ENCODE measurements at regions not wholly inside any gene's neighbourhood (a gene's known extent, or its start where the extent isn't known, plus 50 kb on each side); places are given as distances from the start of the nearest gene placed in this dataset.

DNA sequence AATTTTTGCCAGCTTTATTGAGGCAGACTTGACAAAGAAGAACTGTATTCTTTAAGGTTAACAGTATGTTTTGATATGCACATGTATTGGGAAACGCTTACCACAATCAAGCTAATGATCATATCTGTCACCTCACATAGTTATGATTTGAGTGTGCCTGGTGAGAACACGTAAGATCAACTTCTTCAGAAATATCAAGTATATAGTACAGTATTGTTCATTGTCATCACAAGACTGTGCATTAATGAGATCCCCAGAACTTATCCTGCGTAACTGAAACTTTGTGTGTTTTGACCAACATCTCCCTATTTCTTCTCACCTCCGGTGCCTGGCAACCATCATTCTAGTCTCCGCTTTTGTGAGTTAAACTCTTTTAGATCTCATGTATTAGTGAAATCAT is 756.4 kb upstream of the EEF2KMT start (continued):
- TF ChIP-seq ZBTB38 (CRISPR knock-in tag; IDR thresholded peaks at IDR 0.05) (no peak), ZNF296 (CRISPR knock-in tag; conservative IDR thresholded peaks at IDR 0.05) (no peak), CHD4 (IDR thresholded peaks at IDR 0.05; ENCODE audit: borderline replicate concordance, low read length) (no peak), HNF4A (CRISPR knock-in tag; IDR thresholded peaks at IDR 0.05) (no peak)

DNA sequence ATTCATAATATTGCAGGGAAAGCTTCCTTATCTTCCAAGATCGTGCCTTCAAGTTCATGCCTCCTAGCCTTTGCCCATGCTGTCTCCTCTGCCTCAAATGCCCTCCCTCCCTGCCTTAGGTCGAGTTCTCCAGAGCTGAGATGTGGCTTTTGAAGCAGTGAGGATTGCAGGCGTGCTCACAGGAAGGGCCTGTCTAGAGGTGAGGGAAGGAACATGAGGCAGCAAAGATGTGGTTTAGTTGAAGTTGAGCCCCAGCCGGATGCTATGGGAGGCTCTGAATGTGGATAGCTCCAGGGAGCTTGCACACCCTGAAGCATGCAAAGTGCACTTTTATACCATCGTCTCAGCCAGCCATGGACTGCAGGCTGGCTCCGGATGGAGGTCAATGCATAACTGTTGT is 754.6 kb upstream of the EEF2KMT start:
- 2% methylated on average over 5 of the region's 6 CpGs for WGBS (ENCODE audit: low lambda C conversion rate)
- no peak for DNase-seq (ENCODE audit: low spot score)
- Histone ChIP-seq H2AFZ (ENCODE audit: low read length) (no peak overlapping the region), H3K36me3 (replicated peaks in 1 of 2; ENCODE audit: control insufficient read depth in 1 of 2, insufficient read depth in 2 of 2, low read length in 2 of 2) (no peaks in the 10 kb centered on the region), H4K20me1 (ENCODE audit: insufficient read depth, low read length) (no peaks in the 10 kb centered on the region), H3K4me2 (ENCODE audit: low read depth, low read length) (no peak overlapping the region), H3K79me2 (ENCODE audit: insufficient read depth, low read length) (no peaks in the 10 kb centered on the region), H3K9me3 (ENCODE audit: low read length) (no peaks in the 10 kb centered on the region), H3K9ac (ENCODE audit: insufficient read depth, low read depth, low read length) (no peak overlapping the region), H3K27me3 (ENCODE audit: control insufficient read depth in 1 of 2, insufficient read depth in 2 of 2, low read length in 2 of 2) (peaks cover 0 to 14% of the 10 kb centered on the region in 2 experiments; a peak in 2 of 5 replicates), H3K4me1 (ENCODE audit: insufficient read depth, low read length) (no peaks in the 10 kb centered on the region), H3K27ac (ENCODE audit: extremely low read length, insufficient read depth, low read length) (no peak overlapping the region), H3K4me3 (replicated peaks in 1 of 3; ENCODE audit: insufficient read depth in 1 of 3, low read depth in 2 of 3, low read length in 3 of 3) (no peak overlapping the region)
- CTCF ChIA-PET (ENCODE audit: low intra/inter-chr PET ratio, low total read pairs), result no interaction called here
- no peak for TF ChIP-seq ZNF143 (CRISPR knock-in tag; IDR thresholded peaks at IDR 0.05)
- no peak for TF ChIP-seq ZNF644 (CRISPR knock-in tag; IDR thresholded peaks at IDR 0.05; ENCODE audit: low read depth)
- TF ChIP-seq, protein P1, sequence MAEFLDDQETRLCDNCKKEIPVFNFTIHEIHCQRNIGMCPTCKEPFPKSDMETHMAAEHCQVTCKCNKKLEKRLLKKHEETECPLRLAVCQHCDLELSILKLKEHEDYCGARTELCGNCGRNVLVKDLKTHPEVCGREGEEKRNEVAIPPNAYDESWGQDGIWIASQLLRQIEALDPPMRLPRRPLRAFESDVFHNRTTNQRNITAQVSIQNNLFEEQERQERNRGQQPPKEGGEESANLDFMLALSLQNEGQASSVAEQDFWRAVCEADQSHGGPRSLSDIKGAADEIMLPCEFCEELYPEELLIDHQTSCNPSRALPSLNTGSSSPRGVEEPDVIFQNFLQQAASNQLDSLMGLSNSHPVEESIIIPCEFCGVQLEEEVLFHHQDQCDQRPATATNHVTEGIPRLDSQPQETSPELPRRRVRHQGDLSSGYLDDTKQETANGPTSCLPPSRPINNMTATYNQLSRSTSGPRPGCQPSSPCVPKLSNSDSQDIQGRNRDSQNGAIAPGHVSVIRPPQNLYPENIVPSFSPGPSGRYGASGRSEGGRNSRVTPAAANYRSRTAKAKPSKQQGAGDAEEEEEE (CRISPR knock-in tag; IDR thresholded peaks at IDR 0.05; ENCODE audit: borderline replicate concordance), result no peak
- TF ChIP-seq BCL6 (CRISPR knock-in tag; IDR thresholded peaks at IDR 0.05), result no peak
- no peak for TF ChIP-seq FOXO1 (CRISPR knock-in tag; IDR thresholded peaks at IDR 0.05)
- ATAC-seq, result no peak
- intact Hi-C loops (cut with micrococcal nuclease; ENCODE audit: unreplicated experiment), result no loop called here
- FAIRE-seq, result no peak
- POLR2A ChIA-PET, result no interaction called here
- in situ Hi-C loops (cut with HindIII; ENCODE audit: extremely low pct_ligation_motif_present, low pct_unique_long_range_greater_than_20kb), result no loop called here
- no TSS peak for BruUV-seq (replicated peaks)

Data from HepG2 (cell line).